CD4-positive, alpha-beta T cell treated with Interleukin-2 at 100 ng/mL for 4 hours (primary cell): ENCODE measurements at regions not wholly inside any gene's neighbourhood (a gene's known extent, or its start where the extent isn't known, plus 50 kb on each side); places are given as distances from the start of the nearest gene placed in this dataset.
"Not testable (repeated sequence)": the region's sequence is repeated elsewhere in the genome, so short reads cannot be mapped to it uniquely, and the experiment has no call there.

Experiments
- DNase-seq: peaks from one replicate; pipeline ENCODE4 v3.0.0-alpha.2; 2020; ENCODE audit warnings: low spot score

DNA sequence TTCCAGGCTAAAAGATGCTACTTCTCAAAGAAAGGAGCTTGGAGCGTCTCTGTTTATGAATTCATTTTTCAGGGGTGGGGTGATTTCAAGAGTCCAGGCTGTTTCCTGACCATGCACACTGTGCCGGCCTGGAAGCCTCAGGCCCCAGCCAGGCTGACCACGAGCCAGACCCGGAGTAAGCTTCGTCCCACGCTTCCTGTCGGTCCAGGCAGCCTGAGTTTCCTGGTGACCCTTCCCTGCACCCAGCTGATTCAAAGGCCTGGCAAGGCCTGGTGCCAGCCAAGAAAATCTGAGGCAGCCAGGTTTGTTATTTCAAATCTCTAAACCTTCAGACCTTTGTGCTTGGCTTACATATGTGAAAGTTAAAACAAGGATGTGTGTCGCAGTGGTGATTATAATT lies 62.1 kb upstream of the SMURF2 start:
- DNase-seq: not testable (repeated sequence)

DNA sequence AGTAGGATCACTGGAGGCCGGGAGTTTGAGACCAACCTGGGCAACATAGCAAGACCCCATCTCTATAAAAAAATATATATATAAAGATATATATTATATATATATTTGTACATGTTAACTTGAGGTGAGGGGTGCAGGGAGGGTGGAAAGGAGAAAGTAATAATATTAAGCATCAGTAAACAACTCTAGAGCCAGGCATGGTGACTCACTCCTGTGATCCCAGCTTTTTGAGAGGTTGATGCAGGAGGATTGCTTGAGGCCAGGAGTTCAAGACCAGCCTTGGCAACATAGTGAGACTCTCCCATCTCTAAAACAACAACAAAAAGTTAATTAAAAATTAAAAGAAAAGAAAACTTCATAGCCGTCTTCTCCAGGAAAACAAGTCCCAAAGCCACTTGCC lies 61.7 kb upstream of the SMURF2 start:
- DNase-seq: no peak

DNA sequence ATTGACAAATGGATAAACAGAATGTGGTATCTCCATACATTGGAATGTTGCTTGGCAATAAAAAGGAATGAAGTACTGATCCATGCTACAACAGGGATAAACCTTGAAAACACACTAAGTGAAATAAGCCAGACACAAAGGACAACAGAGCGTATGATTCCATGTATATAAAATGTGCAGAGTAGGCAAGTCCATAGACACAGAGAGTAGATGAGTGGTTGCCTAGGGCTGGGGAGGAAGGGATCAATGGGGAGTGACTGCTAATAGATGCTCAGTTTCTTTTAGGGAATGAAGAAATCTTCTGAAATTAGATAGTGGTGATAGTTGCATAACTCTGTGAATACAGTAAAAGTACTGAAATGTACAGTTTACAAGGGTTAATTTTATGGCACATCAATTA lies 59.4 kb upstream of the SMURF2 start:
- DNase-seq: not testable (repeated sequence)

DNA sequence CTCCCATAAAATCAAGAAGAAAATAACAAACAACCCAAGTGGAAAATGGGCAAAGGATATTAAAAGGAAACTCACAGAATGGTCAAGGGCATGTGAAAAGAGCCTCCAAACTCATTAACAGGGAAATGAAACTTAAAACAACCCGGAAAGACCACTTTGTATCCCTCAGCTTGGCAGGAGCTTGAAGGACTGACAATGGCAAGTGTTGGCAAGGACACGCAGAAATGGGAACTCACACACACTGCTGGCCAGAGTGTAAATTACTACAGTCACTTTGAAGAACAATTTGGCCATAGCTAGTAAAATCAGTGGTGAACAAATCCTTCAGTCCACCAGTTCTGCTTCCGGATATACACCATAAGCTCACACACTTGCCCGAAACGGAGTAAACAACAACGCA lies 58.1 kb upstream of the SMURF2 start:
- DNase-seq: not testable (repeated sequence)

DNA sequence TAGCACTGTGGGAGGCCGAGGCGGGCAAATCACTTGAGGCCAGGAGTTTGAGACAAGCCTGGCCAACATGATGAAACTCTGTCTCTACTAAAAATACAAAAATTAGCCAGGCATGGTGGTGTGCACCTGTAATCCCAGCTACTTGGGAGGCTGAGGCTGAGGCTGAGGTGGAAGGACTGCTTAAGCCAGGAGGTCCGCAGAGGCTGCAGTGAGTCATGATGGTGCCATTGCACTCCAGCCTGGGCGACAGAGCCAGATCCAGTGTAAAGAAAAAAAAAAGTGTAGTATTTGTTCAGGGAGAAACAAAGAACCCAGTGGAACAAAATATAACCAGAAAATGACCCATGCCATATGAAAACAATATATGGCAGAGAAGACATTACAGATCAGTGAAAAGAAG lies 57.4 kb upstream of the SMURF2 start:
- DNase-seq: not testable (repeated sequence)

DNA sequence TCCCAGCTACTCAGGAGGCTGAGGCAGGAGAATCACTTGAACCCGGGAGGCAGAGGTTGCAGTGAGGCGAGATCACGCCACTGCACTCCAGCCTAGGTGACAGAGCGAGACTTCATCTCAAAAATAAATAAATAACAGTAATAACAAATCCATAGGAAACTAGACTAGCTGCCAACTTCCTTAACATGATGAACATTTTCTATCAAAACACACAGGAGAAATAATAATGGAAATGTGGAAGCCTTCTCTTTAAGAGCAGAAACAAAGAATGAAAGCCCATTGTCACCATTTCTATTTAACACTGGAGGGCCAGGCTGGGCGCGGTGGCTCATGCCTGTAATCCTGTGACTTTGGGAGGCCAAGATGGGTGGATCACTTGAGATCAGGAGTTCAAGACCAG lies 56.7 kb upstream of the SMURF2 start:
- DNase-seq: not testable (repeated sequence)

DNA sequence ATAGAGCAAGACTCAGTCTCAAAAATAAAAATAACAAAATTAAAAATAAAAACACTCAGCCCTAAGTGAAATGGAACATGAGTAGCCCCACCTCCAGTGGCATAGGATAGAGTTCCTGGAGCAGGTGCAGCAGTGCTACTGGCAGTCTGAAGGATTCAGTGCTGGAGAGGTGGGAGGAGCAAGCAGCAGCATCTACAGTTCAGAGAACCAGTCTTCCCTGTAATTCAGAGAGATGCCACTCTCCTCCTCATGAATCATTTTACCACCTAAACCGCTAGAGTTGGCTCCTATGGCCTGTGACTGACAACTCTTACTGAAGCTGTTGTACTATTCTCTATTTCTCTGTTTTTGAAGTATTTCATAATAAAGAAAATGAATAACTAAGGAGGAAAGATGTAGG lies 56.0 kb upstream of the SMURF2 start:
- peak; percentile 35 for DNase-seq

DNA sequence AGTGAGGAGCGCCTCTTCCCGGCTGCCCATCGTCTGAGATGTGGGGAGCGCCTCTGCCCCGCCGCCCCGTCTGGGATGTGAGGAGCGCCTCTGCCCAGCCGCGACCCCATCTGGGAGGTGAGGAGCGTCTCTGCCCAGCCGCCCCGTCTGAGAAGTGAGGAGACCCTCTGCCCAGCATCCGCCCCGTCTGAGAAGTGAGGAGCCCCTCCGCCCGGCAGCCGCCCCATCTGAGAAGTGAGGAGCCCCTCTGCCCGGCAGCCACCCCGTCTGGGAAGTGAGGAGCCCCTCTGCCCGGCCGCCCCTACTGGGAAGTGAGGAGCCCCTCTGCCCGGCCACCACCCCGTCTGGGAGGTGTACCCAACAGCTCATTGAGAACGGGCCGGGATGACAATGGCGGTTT lies 54.4 kb upstream of the SMURF2 start:
- not testable (repeated sequence) for DNase-seq

DNA sequence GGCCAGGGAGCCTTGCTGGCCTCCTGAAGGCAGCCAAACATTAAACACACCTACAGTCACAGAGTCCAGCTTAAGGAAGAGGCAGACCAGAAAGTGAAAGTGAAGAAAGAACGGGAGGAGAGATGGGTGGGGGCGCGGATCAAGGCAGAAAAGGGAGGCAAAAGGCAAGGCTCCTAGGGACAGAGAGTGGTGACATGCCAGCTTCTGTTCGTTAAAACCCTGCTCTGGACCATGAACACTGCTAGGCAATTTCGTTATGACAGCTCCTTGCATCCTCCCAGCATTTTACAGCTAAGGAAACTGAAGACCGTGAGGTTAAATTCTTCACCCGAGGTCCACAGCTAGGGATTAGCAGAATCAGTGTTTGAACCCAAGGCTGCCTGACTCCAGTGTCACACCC lies 51.7 kb upstream of the SMURF2 start:
- not testable (repeated sequence) for DNase-seq

DNA sequence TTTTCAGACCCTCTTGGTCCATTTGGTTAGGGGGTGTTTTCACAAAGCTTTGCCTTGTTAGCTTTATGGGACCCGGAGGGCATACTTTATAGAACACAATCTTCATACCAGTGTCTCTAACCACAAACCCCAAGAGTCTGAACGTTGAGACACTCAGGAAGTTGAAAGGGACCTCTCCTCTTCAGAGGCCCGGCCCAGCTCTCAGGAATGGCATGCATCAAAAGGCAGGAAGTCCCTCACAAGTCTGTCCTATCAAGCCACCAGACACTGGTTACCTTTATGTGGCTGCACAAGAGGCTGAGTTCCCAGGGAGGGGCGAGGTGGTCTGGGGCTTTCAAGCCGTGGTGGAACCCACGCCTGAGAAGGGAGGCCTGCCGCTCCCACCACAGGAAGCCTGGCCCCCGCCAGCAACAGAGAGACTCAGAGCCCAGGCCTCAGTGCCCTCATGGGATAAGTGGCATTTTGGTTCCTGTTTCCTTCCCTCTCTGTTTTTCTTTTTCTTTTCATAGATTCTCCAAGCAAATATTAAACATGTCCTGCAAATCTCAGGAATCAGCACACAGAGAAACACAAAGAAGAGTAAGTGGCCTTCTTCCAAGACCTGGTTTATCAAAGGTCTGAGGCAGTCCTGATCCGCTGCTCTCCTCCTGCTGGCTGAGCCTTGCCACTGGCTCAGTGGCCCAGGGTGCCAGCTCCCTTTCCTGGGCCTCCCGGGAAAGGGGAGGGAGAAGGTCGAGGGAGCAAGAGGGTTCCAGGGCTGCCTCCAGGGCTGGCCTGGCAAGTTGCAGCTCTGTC lies 50.6 kb upstream of the SMURF2 start:
- peak; percentile 52 for DNase-seq
